K562 (cell line): ENCODE measurements at regions not wholly inside any gene's neighbourhood (a gene's known extent, or its start where the extent isn't known, plus 50 kb on each side); places are given as distances from the start of the nearest gene placed in this dataset.

Experiments
- ATAC-seq: fragments of 200-7000 bp; cut with Tn5 transposase; 3 replicates; pipeline ENCODE4 v1.9.1; 2020; ENCODE audit warnings: moderate library complexity
- BruUV-seq: library from RNA; stranded (reverse); fragments of 400-500 nt; replicated peaks from 2 replicates; lab custom pipeline; 2021; lab: Mats Ljungman, UMichigan
- CTCF ChIA-PET: fragments of 300-600 bp; formaldehyde crosslinking; extraction: SDS; loops from one replicate; lab custom pipeline; 2021; ENCODE audit warnings: low intra/inter-chr PET ratio; lab: Yijun Ruan, JAX
- POLR2A ChIA-PET: fragments of 300-600, 350-650 bp; sonication (Branson Sonifier 250); formaldehyde crosslinking; extraction: SDS; loops from one replicate; lab custom pipeline; 2021; ENCODE audit warnings: antibody characterized with exemption, inconsistent platforms; lab: Yijun Ruan, JAX
- DNase-seq, 4 experiments: peaks; one replicate each; pipeline versions ENCODE4 v3.0.0 to v3.0.0-alpha.2; 2011 to 2018; ENCODE audit warnings: low spot score in 3 of 4, mixed read lengths in 3 of 4; ENCODE audit errors: extremely low read depth in 1 of 4
- FAIRE-seq: peaks from 2 replicates; lab custom pipeline; 2011; peaks lifted over from hg19 to GRCh38; lab: Jason Lieb, UNC
- H2AFZ ChIP-seq: 2 replicates; pipeline ENCODE4 v1.6.0; 2011; ENCODE audit warnings: low read depth, low read length, control low read depth, inconsistent platforms
- H3K27ac ChIP-seq: fragments of 200-600 bp; 3 replicates; pipeline ENCODE4 v1.8.0; 2011; ENCODE audit warnings: low read depth, mild to moderate bottlenecking, control low read depth, inconsistent platforms, low read length, moderate library complexity, mixed read lengths; ENCODE audit errors: extremely low read depth
- H3K27me3 ChIP-seq, 2 experiments: fragments of 300-600 bp in 1 of 2; 2 replicates in 1 of 2; 3 replicates in 1 of 2; pipeline versions ENCODE4 v1.6.0 to v1.8.0; 2011; ENCODE audit warnings: inconsistent platforms in 2 of 2, low read length in 2 of 2, mild to moderate bottlenecking in 1 of 2, mixed read lengths in 1 of 2, moderate library complexity in 1 of 2; ENCODE audit not compliant: control insufficient read depth in 2 of 2, insufficient read depth in 2 of 2
- H3K36me3 ChIP-seq: fragments of 300-600 bp; 3 replicates; pipeline ENCODE4 v1.8.0; 2011; ENCODE audit warnings: mild to moderate bottlenecking, low read length, inconsistent platforms; ENCODE audit not compliant: control insufficient read depth, insufficient read depth
- H3K4me1 ChIP-seq, 2 experiments: fragments of 200-600 bp in 1 of 2; replicated peaks in 1 of 2; 2 replicates in 1 of 2; 3 replicates in 1 of 2; pipeline versions ENCODE4 v1.5.1 to v1.8.0; 2011; ENCODE audit warnings: inconsistent platforms in 2 of 2, low read length in 2 of 2, mild to moderate bottlenecking in 1 of 2, mixed read lengths in 1 of 2, moderate library complexity in 1 of 2; ENCODE audit not compliant: control insufficient read depth in 2 of 2, insufficient read depth in 2 of 2
- H3K4me2 ChIP-seq: 2 replicates; pipeline ENCODE4 v1.6.1; 2011; ENCODE audit warnings: low read length, control low read depth, inconsistent platforms, mixed read lengths; ENCODE audit not compliant: insufficient read depth
- H3K4me3 ChIP-seq: fragments of 200-600 bp; sonication (generic), shearing (Covaris generic); 2 replicates; pipeline ENCODE4 v1.5.1; 2016; ENCODE audit warnings: control low read depth, inconsistent platforms
- H3K79me2 ChIP-seq: fragments of 200-600 bp; 3 replicates; pipeline ENCODE4 v1.8.0; 2011; ENCODE audit warnings: low read length, inconsistent platforms; ENCODE audit not compliant: control insufficient read depth, insufficient read depth
- H3K9ac ChIP-seq, 2 experiments: 2 replicates each; pipeline versions ENCODE4 v1.6.0 to v1.6.1; 2011; ENCODE audit warnings: low read depth in 2 of 2, low read length in 2 of 2, control low read depth in 1 of 2, inconsistent platforms in 1 of 2, mild to moderate bottlenecking in 1 of 2, mixed read lengths in 1 of 2; ENCODE audit not compliant: insufficient read depth in 1 of 2
- H3K9me1 ChIP-seq: one replicate; pipeline ENCODE4 v1.6.0; 2011; ENCODE audit warnings: inconsistent platforms, mild to moderate bottlenecking, low read length, moderate library complexity; ENCODE audit not compliant: control insufficient read depth, insufficient read depth
- H3K9me3 ChIP-seq: replicated peaks from 2 replicates; pipeline ENCODE4 v1.5.1; 2011; ENCODE audit warnings: low read depth, low read length, inconsistent platforms; ENCODE audit not compliant: control insufficient read depth, insufficient read depth
- H4K20me1 ChIP-seq: replicated peaks from 2 replicates; pipeline ENCODE4 v1.6.1; 2011; ENCODE audit warnings: low read length, inconsistent platforms, mixed read lengths; ENCODE audit not compliant: control insufficient read depth, insufficient read depth
- ETS2 ChIP-seq: IDR thresholded peaks from 2 replicates; pipeline ENCODE4 v1.6.1; 2016; ENCODE audit warnings: borderline replicate concordance, missing genetic modification characterization, mild to moderate bottlenecking, moderate library complexity, missing compliant biosample characterization; ENCODE audit not compliant: poor library complexity, severe bottlenecking
- HNRNPLL ChIP-seq: fragments of 200-400 bp; formaldehyde crosslinking; IDR thresholded peaks from 2 replicates; pipeline ENCODE4 v1.6.1; 2017; ENCODE audit warnings: low read length, low read depth, mild to moderate bottlenecking; ENCODE audit not compliant: poor library complexity, severe bottlenecking
- MCM7 ChIP-seq, 2 experiments: fragments of 450-650 bp; IDR thresholded peaks; 2 replicates each; pipeline ENCODE4 v1.6.1; 2016 to 2018
- RBM25 ChIP-seq: fragments of 200-400 bp; formaldehyde crosslinking; IDR thresholded peaks from 2 replicates; pipeline ENCODE4 v1.6.1; 2018; ENCODE audit warnings: low read length, low read depth, moderate library complexity; ENCODE audit not compliant: severe bottlenecking
- TCFL5 ChIP-seq: fragments of 250-450 bp; sonication (Bioruptor Pico); conservative IDR thresholded peaks from 2 replicates; pipeline ENCODE4 v1.6.1; 2021; ENCODE audit warnings: mild to moderate bottlenecking, moderate library complexity, matching md5 sums
- VEZF1 ChIP-seq: fragments of 200-800 bp; sonication (Bioruptor generic); IDR thresholded peaks from 2 replicates; pipeline ENCODE4 v1.6.1; 2017; ENCODE audit warnings: missing genetic modification characterization, missing compliant biosample characterization
- XRCC3 ChIP-seq: fragments of 450-650 bp; IDR thresholded peaks from 2 replicates; pipeline ENCODE4 v1.6.1; 2017; ENCODE audit warnings: mild to moderate bottlenecking, moderate library complexity
- ZBTB5 ChIP-seq: fragments of 450-650 bp; IDR thresholded peaks from 2 replicates; pipeline ENCODE4 v1.6.1; 2017; ENCODE audit warnings: antibody characterized with exemption
- ZFP91 ChIP-seq: sonication (generic); formaldehyde crosslinking; IDR thresholded peaks from 2 replicates; pipeline ENCODE4 v1.8.0; 2022; ENCODE audit warnings: mild to moderate bottlenecking, missing genetic modification reagents
- ZNF134 ChIP-seq: fragments of 250-450 bp; sonication (Bioruptor Pico); conservative IDR thresholded peaks from 2 replicates; pipeline ENCODE4 v1.4.0; 2020
- ZNF76 ChIP-seq: fragments of 250-450 bp; sonication (Bioruptor Pico); IDR thresholded peaks from 2 replicates; pipeline ENCODE4 v1.4.0; 2020; ENCODE audit warnings: mild to moderate bottlenecking, moderate library complexity, borderline replicate concordance
- ZNF77 ChIP-seq: fragments of 250-450 bp; sonication (Bioruptor Pico); IDR thresholded peaks from 2 replicates; pipeline ENCODE4 v1.5.0; 2020
- WGBS: fragments of 100-300 bp; shearing (Covaris generic); methylation state at CpG from one replicate; pipeline ENCODE4 v1.1.6; 2016; ENCODE audit warnings: low coverage, mixed read lengths; ENCODE audit not compliant: insufficient coverage; ENCODE audit errors: missing lambda C conversion rate; 5-methylcytosine and 5-hydroxymethylcytosine counted together
- in situ Hi-C: fragments of 300-500 bp; cut with MboI; formaldehyde crosslinking; loops from 4 replicates; pipeline ENCODE4 v1.15.0; 2018; ENCODE audit warnings: inconsistent platforms, mixed read lengths
- intact Hi-C: fragments of 100-400 bp; cut with micrococcal nuclease; formaldehyde crosslinking; loops from 2 replicates; pipeline ENCODE4 v1.14.2; 2022

- TF ChIP-seq VEZF1: no peak
Observed at GRCh38 chr13:33582121-33582520, 235.8 kb upstream of the RFC3 start (continued).

- Histone ChIP-seq H3K36me3 (no peaks in the 10 kb centered on the region), H3K9me3 (no peaks in the 10 kb centered on the region), H3K4me2 (no peak overlapping the region), H4K20me1 (no peaks in the 10 kb centered on the region), H2AFZ (no peak overlapping the region), H3K27me3 (no peaks in the 10 kb centered on the region), H3K27ac (no peak overlapping the region), H3K9ac (no peak overlapping the region), H3K79me2 (no peaks in the 10 kb centered on the region), H3K4me1 (no peaks in the 10 kb centered on the region), H3K4me3 (no peak overlapping the region), H3K9me1 (no peaks in the 10 kb centered on the region)
- BruUV-seq: no TSS peak
- TF ChIP-seq ZNF134 (CRISPR knock-in tag): no peak
- no peak for TF ChIP-seq ZNF77 (CRISPR knock-in tag)
- TF ChIP-seq HNRNPLL: no peak
- no peak for TF ChIP-seq XRCC3
- TF ChIP-seq ZBTB5: no peak
- TF ChIP-seq RBM25: no peak
- TF ChIP-seq MCM7 (IDR thresholded peaks at IDR 0.05): no peak
- no peak for TF ChIP-seq ETS2 (tag)
- no peak for TF ChIP-seq ZFP91
- no peak for TF ChIP-seq ZNF76 (CRISPR knock-in tag)
- TF ChIP-seq TCFL5 (CRISPR knock-in tag): no peak
- WGBS: 0% methylated on average over 2 of the region's 2 CpGs
- in situ Hi-C loops (no loop called here), intact Hi-C loops (no loop called here)
- ChIA-PET CTCF (no interaction called here), POLR2A (no interaction called here)
- FAIRE-seq: no peak
- no peak for ATAC-seq
- no peak for DNase-seq
Observed at GRCh38 chr13:33583398-33583797, 234.6 kb upstream of the RFC3 start.
